Thyroid gland (tissue), 4 donors: ENCODE measurements at regions not wholly inside any gene's neighbourhood (a gene's known extent, or its start where the extent isn't known, plus 50 kb on each side); places are given as distances from the start of the nearest gene placed in this dataset.
"Not testable (repeated sequence)": the region's sequence is repeated elsewhere in the genome, so short reads cannot be mapped to it uniquely, and the experiment has no call there.

Source experiments
- DNase-seq, 2 donors: peaks; one replicate each; pipeline ENCODE4 v3.0.0-alpha.2; 2019
- H3K27ac ChIP-seq, 3 donors: fragments of 200-600 bp; sonication (generic); 1 replicate in 2 of 3; 2 replicates in 1 of 3; pipeline ENCODE4 v1.5.1; 2016 to 2019; ENCODE audit warnings: mild to moderate bottlenecking in 1 of 3, moderate library complexity in 1 of 3
- H3K27me3 ChIP-seq: fragments of 200-600 bp; sonication (generic); one replicate; pipeline ENCODE4 v1.5.1; 2019
- H3K36me3 ChIP-seq, 2 donors: fragments of 200-600 bp; sonication (generic); one replicate each; pipeline ENCODE4 v1.5.1; 2016 to 2019
- H3K4me1 ChIP-seq, 2 donors: fragments of 200-600 bp; sonication (generic); one replicate each; pipeline ENCODE4 v1.5.1; 2017 to 2019
- H3K4me3 ChIP-seq, 3 donors: fragments of 200-600 bp; sonication (generic); replicated peaks in 1 of 3; 1 replicate in 2 of 3; 2 replicates in 1 of 3; pipeline ENCODE4 v1.5.1; 2016; ENCODE audit warnings: mild to moderate bottlenecking in 1 of 3
- H3K9me3 ChIP-seq: fragments of 200-600 bp; sonication (generic); one replicate; pipeline ENCODE4 v1.5.1; 2017
- POLR2A ChIP-seq, 2 donors: fragments of 450-650 bp; IDR thresholded peaks; one replicate each; pipeline ENCODE4 v1.6.1; 2017; ENCODE audit warnings: antibody characterized with exemption in 2 of 2, mild to moderate bottlenecking in 2 of 2, moderate library complexity in 1 of 2
- WGBS, 2 donors: methylation state at CpG; one replicate each; pipeline ENCODE4 v1.1.5; 2017; 5-methylcytosine and 5-hydroxymethylcytosine counted together
- intact Hi-C: fragments of 100-400 bp; cut with DNase I; formaldehyde crosslinking; loops from one replicate; pipeline ENCODE4 v1.15.1; 2023
- TF ChIP-seq, protein P1 (sequence below), 6 experiments: fragments of 200-600 bp in 3 of 6; fragments of 450-650 bp in 3 of 6; sonication (generic) in 3 of 6; IDR thresholded peaks; one replicate each; pipeline ENCODE4 v1.5.1; 2016 to 2019; ENCODE audit warnings: antibody characterized with exemption in 6 of 6, mild to moderate bottlenecking in 2 of 6, inconsistent platforms in 1 of 6, moderate library complexity in 1 of 6

- Histone ChIP-seq H3K9me3 (no peaks in the 10 kb centered on the region), H3K36me3 (no peaks in the 10 kb centered on the region), H3K4me3 (no peak overlapping the region), H3K27me3 (no peaks in the 10 kb centered on the region), H3K4me1 (no peaks in the 10 kb centered on the region), H3K27ac (no peak overlapping the region)
- TF ChIP-seq POLR2A (IDR thresholded peaks at IDR 0.05): no peak
- TF ChIP-seq, protein P1, sequence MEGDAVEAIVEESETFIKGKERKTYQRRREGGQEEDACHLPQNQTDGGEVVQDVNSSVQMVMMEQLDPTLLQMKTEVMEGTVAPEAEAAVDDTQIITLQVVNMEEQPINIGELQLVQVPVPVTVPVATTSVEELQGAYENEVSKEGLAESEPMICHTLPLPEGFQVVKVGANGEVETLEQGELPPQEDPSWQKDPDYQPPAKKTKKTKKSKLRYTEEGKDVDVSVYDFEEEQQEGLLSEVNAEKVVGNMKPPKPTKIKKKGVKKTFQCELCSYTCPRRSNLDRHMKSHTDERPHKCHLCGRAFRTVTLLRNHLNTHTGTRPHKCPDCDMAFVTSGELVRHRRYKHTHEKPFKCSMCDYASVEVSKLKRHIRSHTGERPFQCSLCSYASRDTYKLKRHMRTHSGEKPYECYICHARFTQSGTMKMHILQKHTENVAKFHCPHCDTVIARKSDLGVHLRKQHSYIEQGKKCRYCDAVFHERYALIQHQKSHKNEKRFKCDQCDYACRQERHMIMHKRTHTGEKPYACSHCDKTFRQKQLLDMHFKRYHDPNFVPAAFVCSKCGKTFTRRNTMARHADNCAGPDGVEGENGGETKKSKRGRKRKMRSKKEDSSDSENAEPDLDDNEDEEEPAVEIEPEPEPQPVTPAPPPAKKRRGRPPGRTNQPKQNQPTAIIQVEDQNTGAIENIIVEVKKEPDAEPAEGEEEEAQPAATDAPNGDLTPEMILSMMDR (IDR thresholded peaks at IDR 0.05): no peak
- DNase-seq: no peak
- intact Hi-C loops: no loop called here
- 82 to 87% methylated on average over 1 of the region's 1 CpG for WGBS, 2 donors
Observed at GRCh38 chr9:33698267-33698666, 97.1 kb upstream of the PRSS3 start.

DNA sequence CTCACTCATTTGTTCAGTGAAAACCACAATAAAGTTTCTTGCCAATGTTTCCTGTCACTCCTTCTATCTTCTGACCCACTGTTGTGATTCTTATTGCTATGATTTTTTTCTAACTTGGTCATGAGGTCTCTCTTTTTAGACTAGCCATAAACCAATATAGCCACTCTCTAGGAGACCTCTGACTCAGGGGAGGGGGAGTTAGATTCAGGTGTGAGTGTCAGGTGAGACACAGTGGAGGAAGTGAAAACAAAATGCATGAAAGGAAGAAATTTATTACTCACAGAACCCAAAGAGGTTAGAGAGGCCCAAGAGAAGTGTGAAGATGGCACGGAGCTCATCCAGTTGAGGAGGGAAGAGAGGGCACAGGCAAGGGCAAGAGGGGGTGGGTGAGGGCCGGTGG lies 94.4 kb upstream of the PRSS3 start:
- not testable (repeated sequence) for H3K9me3 ChIP-seq, H3K27me3 ChIP-seq, H3K36me3 ChIP-seq, DNase-seq, H3K4me1 ChIP-seq, H3K27ac ChIP-seq, H3K4me3 ChIP-seq
- intact Hi-C loops: loop anchor here (10.0 kb wide), 1 partner anchor 56 kb away; no protein-coding TSS in a partner anchor
- WGBS, 2 donors: 83 to 85% methylated on average over 2 of the region's 2 CpGs

DNA sequence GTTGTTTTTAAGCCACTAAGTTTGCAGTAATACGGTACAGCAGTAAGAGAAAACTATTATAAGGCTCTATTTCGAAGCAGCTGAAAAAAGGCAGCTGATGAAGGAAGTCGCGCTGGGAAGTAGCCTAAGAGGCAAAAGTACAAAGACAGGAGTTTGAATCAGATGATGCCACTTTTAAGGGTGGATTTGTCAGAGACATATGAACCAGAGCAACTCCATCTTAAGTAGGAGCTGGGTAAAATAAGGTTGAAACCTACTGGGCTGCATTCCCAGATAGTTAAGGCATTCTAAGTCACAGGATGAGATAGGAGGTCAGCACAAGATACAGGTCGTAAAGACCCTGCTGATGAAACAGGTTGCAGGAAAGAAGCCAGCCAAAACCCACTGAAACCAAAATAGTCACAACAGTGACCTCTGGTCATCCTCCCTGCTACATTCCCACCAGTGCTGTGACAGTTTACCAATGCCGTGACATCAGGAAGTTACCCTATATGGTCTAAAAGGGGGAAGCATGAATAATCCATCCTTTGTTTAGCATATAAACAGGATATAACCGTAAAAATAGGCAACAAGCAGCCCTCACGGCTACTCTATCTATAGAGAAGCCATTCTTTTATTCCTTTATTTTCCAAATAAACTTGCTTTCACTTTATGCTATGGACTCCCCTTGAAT lies 91.8 kb upstream of the PRSS3 start:
- Histone ChIP-seq H3K9me3 (no peaks in the 10 kb centered on the region), H3K27ac (no peak overlapping the region), H3K27me3 (no peaks in the 10 kb centered on the region), H3K36me3 (no peaks in the 10 kb centered on the region), H3K4me3 (no peak overlapping the region), H3K4me1 (no peaks in the 10 kb centered on the region)
- TF ChIP-seq, protein P1 (IDR thresholded peaks at IDR 0.05): no peak
- no peak for TF ChIP-seq POLR2A (IDR thresholded peaks at IDR 0.05)
- intact Hi-C loops: loop anchor here (10.0 kb wide), 1 partner anchor 59 kb away; no protein-coding TSS in a partner anchor
- 75 to 82% methylated on average over 8 of the region's 8 CpGs for WGBS, 2 donors
- no peak for DNase-seq

- not testable (repeated sequence) for H3K9me3 ChIP-seq, H3K27me3 ChIP-seq, H3K36me3 ChIP-seq, H3K27ac ChIP-seq, H3K4me1 ChIP-seq, DNase-seq, H3K4me3 ChIP-seq
- WGBS, 2 donors: 40 to 47% methylated on average over 2 of the region's 2 CpGs
- intact Hi-C loops: loop anchor here (10.0 kb wide), 1 partner anchor 61 kb away; no protein-coding TSS in a partner anchor
Observed at GRCh38 chr9:33705440-33705839, 89.9 kb upstream of the PRSS3 start.

DNA sequence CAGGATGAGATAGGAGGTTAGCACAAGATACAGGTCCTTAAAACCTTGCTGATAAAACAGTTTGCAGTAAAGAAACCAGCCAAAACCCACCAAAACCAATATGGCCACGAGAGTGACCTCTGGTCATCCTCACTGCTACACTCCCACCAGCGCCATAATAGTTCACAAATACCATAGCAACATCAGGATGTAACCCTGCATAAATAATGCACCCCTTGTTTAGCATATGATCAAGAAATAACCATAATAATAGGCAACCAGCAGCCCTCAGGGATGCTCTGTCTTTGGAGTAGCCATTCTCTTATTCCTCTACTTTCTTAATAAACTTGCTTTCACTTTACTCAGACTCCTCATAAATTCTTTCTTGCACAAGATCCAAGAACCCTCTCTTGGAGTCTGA lies 86.9 kb upstream of the PRSS3 start:
- Histone ChIP-seq H3K36me3 (no peaks in the 10 kb centered on the region), H3K27me3 (no peaks in the 10 kb centered on the region), H3K4me1 (no peaks in the 10 kb centered on the region), H3K4me3 (no peak overlapping the region), H3K9me3 (no peaks in the 10 kb centered on the region), H3K27ac (no peak overlapping the region)
- no peak for TF ChIP-seq POLR2A (IDR thresholded peaks at IDR 0.05)
- TF ChIP-seq, protein P1 (IDR thresholded peaks at IDR 0.05): no peak
- WGBS, 2 donors: 86 to 93% methylated on average over 2 of the region's 2 CpGs
- intact Hi-C loops: loop anchor here (10.0 kb wide), 1 partner anchor 64 kb away; no protein-coding TSS in a partner anchor
- DNase-seq: no peak

DNA sequence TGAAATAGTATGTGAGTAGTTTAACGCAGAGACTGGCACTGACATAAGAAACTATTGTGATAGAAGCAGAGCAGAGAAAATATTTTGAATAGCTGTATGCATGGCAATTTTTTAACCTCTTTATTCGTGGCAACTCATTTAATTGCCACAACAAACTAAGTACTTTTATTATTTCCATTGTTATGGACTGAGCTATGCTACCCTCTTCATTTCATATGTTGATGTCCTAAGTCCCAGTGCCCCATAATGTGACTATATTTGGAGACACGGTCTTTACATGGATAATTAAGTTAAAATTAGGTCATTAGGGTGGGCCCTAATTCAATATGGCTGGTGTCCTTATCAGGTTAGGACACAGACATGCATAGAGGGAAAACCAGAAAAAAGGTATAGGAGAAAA lies 86.1 kb upstream of the PRSS3 start:
- H3K27me3 ChIP-seq: no peaks in the 10 kb centered on the region
- no peak overlapping the region for H3K27ac ChIP-seq
- intact Hi-C loops: loop anchor here (10.0 kb wide), 1 partner anchor 64 kb away; no protein-coding TSS in a partner anchor
- no peaks in the 10 kb centered on the region for H3K9me3 ChIP-seq
- H3K4me3 ChIP-seq: no peak overlapping the region
- WGBS, 2 donors: 74 to 78% methylated on average over 3 of the region's 3 CpGs
- no peaks in the 10 kb centered on the region for H3K4me1 ChIP-seq
- H3K36me3 ChIP-seq: no peaks in the 10 kb centered on the region
- no peak for DNase-seq
- TF ChIP-seq, protein P1 (IDR thresholded peaks at IDR 0.05): no peak
- TF ChIP-seq POLR2A (IDR thresholded peaks at IDR 0.05): no peak

DNA sequence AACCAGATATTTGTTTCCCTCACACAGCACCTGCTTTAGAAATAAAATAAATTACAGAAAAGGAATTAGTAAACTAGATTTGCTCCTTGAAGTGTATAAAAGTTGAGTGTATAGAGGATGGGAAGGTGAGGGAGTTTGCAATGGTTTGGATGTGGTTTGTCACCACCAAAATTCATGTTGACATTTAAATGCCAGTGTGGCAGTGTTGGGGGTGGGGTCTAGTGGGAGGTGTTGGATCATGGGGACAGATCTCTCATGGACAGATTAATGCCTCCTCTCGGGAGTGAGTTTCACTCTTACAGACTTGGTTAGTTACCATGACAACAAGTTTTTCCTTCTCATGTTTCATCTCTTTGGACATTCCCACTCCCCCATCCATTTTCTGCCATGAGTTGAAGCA lies 83.9 kb upstream of the PRSS3 start:
- intact Hi-C loops, H3K27me3 ChIP-seq, H3K4me3 ChIP-seq, DNase-seq, H3K4me1 ChIP-seq, H3K27ac ChIP-seq, H3K36me3 ChIP-seq, H3K9me3 ChIP-seq: not testable (repeated sequence)
- 40 to 61% methylated on average over 1 of the region's 1 CpG for WGBS, 2 donors
